CD4-positive, alpha-beta T cell (primary cell): ENCODE measurements at regions not wholly inside any gene's neighbourhood (a gene's known extent, or its start where the extent isn't known, plus 50 kb on each side); places are given as distances from the start of the nearest gene placed in this dataset.

Experiments used
- ATAC-seq: fragments of 200-7000 bp; cut with Tn5 transposase; one replicate; pipeline ENCODE4 v1.10.0; 2022; ENCODE audit warnings: mild to moderate bottlenecking; ENCODE audit not compliant: poor library complexity
- CTCF ChIA-PET: fragments of 350-600 bp; sonication (Branson Sonifier 250); formaldehyde crosslinking; loops from one replicate; lab custom pipeline; 2021; ENCODE audit warnings: antibody characterized with exemption, inconsistent platforms; lab: Charles Lee
- POLR2A ChIA-PET: fragments of 350-600 bp; sonication (Branson Sonifier 250); formaldehyde crosslinking; loops from one replicate; lab custom pipeline; 2021; ENCODE audit warnings: antibody characterized with exemption, inconsistent platforms; lab: Charles Lee
- DNase-seq, 14 experiments: peaks; one replicate each; pipeline ENCODE4 v3.0.0-alpha.2; 2013 to 2020; ENCODE audit warnings: mixed read lengths in 2 of 14
- H3K27ac ChIP-seq, 2 donors: one replicate each; pipeline versions ENCODE4 v1.5.1 to v1.7.0; 2013; ENCODE audit warnings: low read length in 2 of 2, low read depth in 1 of 2, mild to moderate bottlenecking in 1 of 2
- H3K27me3 ChIP-seq, 2 experiments: 1 replicate in 1 of 2; 2 replicates in 1 of 2; pipeline versions ENCODE4 v1.6.1 to v1.7.0; 2013; ENCODE audit warnings: low read length in 2 of 2, control low read depth in 1 of 2, mild to moderate bottlenecking in 1 of 2, moderate library complexity in 1 of 2; ENCODE audit not compliant: insufficient read depth in 2 of 2, control insufficient read depth in 1 of 2
- H3K36me3 ChIP-seq: one replicate; pipeline ENCODE4 v1.6.1; 2013; ENCODE audit warnings: low read length, control low read depth; ENCODE audit not compliant: insufficient read depth
- H3K4me1 ChIP-seq: one replicate; pipeline ENCODE4 v1.6.1; 2013; ENCODE audit warnings: low read length, control low read depth; ENCODE audit not compliant: insufficient read depth
- H3K4me3 ChIP-seq: one replicate; pipeline ENCODE4 v1.5.1; 2013; ENCODE audit warnings: mild to moderate bottlenecking, low read length, moderate library complexity
- H3K9me3 ChIP-seq, 2 experiments: 1 replicate in 1 of 2; 2 replicates in 1 of 2; pipeline versions ENCODE4 v1.6.1 to v1.7.0; 2013; ENCODE audit warnings: low read length in 2 of 2, mild to moderate bottlenecking in 2 of 2, control low read depth in 1 of 2, moderate library complexity in 1 of 2; ENCODE audit not compliant: control insufficient read depth in 1 of 2, insufficient read depth in 1 of 2
- H3K27ac Mint-ChIP-seq: one replicate; pipeline ENCODE4 v1.8.0; 2020; ENCODE audit warnings: mixed read lengths
- H3K27me3 Mint-ChIP-seq: one replicate; pipeline ENCODE4 v1.8.0; 2021; ENCODE audit warnings: mixed read lengths
- H3K36me3 Mint-ChIP-seq: one replicate; pipeline ENCODE4 v1.8.0; 2021; ENCODE audit warnings: low read depth, mixed read lengths
- H3K4me1 Mint-ChIP-seq: one replicate; pipeline ENCODE4 v1.8.0; 2021; ENCODE audit warnings: low read depth, mixed read lengths
- H3K4me3 Mint-ChIP-seq: one replicate; pipeline ENCODE4 v1.8.0; 2020; ENCODE audit warnings: mild to moderate bottlenecking, mixed read lengths
- H3K9me3 Mint-ChIP-seq: one replicate; pipeline ENCODE4 v1.8.0; 2020; ENCODE audit warnings: mixed read lengths
- CTCF ChIP-seq: fragments of 200-600 bp; IDR thresholded peaks from one replicate; pipeline ENCODE4 v1.8.0; 2022; ENCODE audit warnings: antibody characterized with exemption, mild to moderate bottlenecking
- intact Hi-C, 2 experiments: fragments of 100-400 bp; cut with DNase I in 1 of 2; cut with micrococcal nuclease in 1 of 2; formaldehyde crosslinking; loops; one replicate each; pipeline versions ENCODE4 v1.15.1 to v1.9.0; 2023 to 2025; cut with DNase I, micrococcal nuclease

GRCh38 chr6:14706378-14706929, 539.4 kb upstream of the JARID2 start:
- Mint-ChIP-seq H3K27me3 (no peaks in the 10 kb centered on the region), H3K36me3 (no peaks in the 10 kb centered on the region), H3K9me3 (peaks cover 2% of the 10 kb centered on the region), H3K27ac (peak overlapping the region; percentile 17), H3K4me1 (peaks cover 18% of the 10 kb centered on the region), H3K4me3 (no peak overlapping the region)
- ChIA-PET CTCF (no interaction called here), POLR2A (no interaction called here)
- ATAC-seq (peak; percentile 44), DNase-seq (peak in 5 of 14 experiments; percentile 9 to 70 (median 27))
- TF ChIP-seq CTCF: no peak
- Histone ChIP-seq H3K27ac (no peak overlapping the region), H3K4me1 (peaks cover 9% of the 10 kb centered on the region), H3K9me3 (no peaks in the 10 kb centered on the region), H3K4me3 (no peak overlapping the region), H3K36me3 (no peaks in the 10 kb centered on the region), H3K27me3 (no peaks in the 10 kb centered on the region)
- intact Hi-C loops: no loop called here

DNA sequence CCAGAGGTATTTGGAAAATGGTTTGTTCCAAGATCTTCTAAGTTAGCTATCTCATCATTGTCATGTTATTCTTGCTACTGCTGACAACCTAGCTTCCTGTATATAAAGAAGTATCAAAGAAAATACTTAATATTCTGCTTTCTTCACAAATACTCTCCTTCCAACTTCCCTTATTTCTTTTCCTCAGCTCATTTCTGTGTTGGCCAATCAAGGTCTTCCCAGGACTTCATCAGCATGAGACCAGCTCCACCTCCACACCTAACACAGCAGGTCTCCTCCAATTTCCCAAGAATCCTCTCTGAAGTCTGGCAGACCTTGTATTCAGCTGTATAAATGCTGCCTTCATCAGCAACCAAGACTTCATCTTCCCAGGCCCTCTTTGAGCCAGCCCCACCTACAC, 538.6 kb upstream of the JARID2 start:
- Mint-ChIP-seq H3K4me1 (peaks cover 18% of the 10 kb centered on the region), H3K36me3 (no peaks in the 10 kb centered on the region), H3K9me3 (peaks cover 2% of the 10 kb centered on the region), H3K4me3 (no peak overlapping the region), H3K27ac (no peak overlapping the region), H3K27me3 (no peaks in the 10 kb centered on the region)
- no peak for TF ChIP-seq CTCF
- H3K9me3 ChIP-seq: no peaks in the 10 kb centered on the region
- no peak for ATAC-seq
- no peaks in the 10 kb centered on the region for H3K27me3 ChIP-seq
- H3K27ac ChIP-seq: no peak overlapping the region
- DNase-seq: no peak
- ChIA-PET POLR2A (no interaction called here), CTCF (no interaction called here)
- peaks cover 9% of the 10 kb centered on the region for H3K4me1 ChIP-seq
- intact Hi-C loops: no loop called here
- no peak overlapping the region for H3K4me3 ChIP-seq
- H3K36me3 ChIP-seq: no peaks in the 10 kb centered on the region

- Histone ChIP-seq H3K4me1 (peaks cover 9% of the 10 kb centered on the region), H3K4me3 (no peak overlapping the region), H3K27me3 (no peaks in the 10 kb centered on the region), H3K36me3 (no peaks in the 10 kb centered on the region), H3K27ac (no peak overlapping the region), H3K9me3 (no peaks in the 10 kb centered on the region)
- Mint-ChIP-seq H3K4me1 (peaks cover 18% of the 10 kb centered on the region), H3K9me3 (peaks cover 2% of the 10 kb centered on the region), H3K27me3 (no peaks in the 10 kb centered on the region), H3K4me3 (no peak overlapping the region), H3K27ac (no peak overlapping the region), H3K36me3 (no peaks in the 10 kb centered on the region)
- ATAC-seq (no peak), DNase-seq (no peak)
- ChIA-PET POLR2A (no interaction called here), CTCF (no interaction called here)
- intact Hi-C loops: no loop called here
- TF ChIP-seq CTCF: no peak
Measured at GRCh38 chr6:14707971-14708465, 537.9 kb upstream of the JARID2 start.
